Prostate gland (tissue), 2 donors: ENCODE measurements at regions not wholly inside any gene's neighbourhood (a gene's known extent, or its start where the extent isn't known, plus 50 kb on each side); places are given as distances from the start of the nearest gene placed in this dataset.

Experiments
- CTCF ChIP-seq, 4 experiments: fragments of 200-600 bp in 2 of 4; fragments of 450-650 bp in 2 of 4; sonication (generic) in 2 of 4; IDR thresholded peaks; 1 replicate in 3 of 4; 2 replicates in 1 of 4; pipeline ENCODE4 v1.5.1; 2016 to 2019; ENCODE audit warnings: antibody characterized with exemption in 4 of 4, mild to moderate bottlenecking in 2 of 4, moderate library complexity in 2 of 4
- POLR2A ChIP-seq: fragments of 450-650 bp; IDR thresholded peaks from one replicate; pipeline ENCODE4 v1.6.1; 2016; ENCODE audit warnings: antibody characterized with exemption, mild to moderate bottlenecking

- TF ChIP-seq CTCF (IDR thresholded peaks at IDR 0.05) (no peak), POLR2A (no peak)
These were observed 247.7 kb upstream of the PTBP2 start for GRCh38 chr1:96473791-96474434.
